ENCODE measurements at regions not wholly inside any gene's neighbourhood (a gene's known extent, or its start where the extent isn't known, plus 50 kb on each side); places are given as distances from the start of the nearest gene placed in this dataset.
"Not testable (repeated sequence)": the region's sequence is repeated elsewhere in the genome, so short reads cannot be mapped to it uniquely, and the experiment has no call there.

- in situ Hi-C loops (cut with HindIII; ENCODE audit: low sequenced_read_pairs) = no loop called here
These were observed 139.9 kb upstream of the NCOR2 start for GRCh38 chr12:124707316-124707715.

- in situ Hi-C loops (cut with HindIII; ENCODE audit: low sequenced_read_pairs) = no loop called here
These were observed 139.0 kb upstream of the NCOR2 start for GRCh38 chr12:124706363-124706762.

- in situ Hi-C loops (cut with HindIII; ENCODE audit: low sequenced_read_pairs) = no loop called here
These were observed 138.2 kb upstream of the NCOR2 start for GRCh38 chr12:124705545-124706138.

GRCh38 chr12:124704619-124705018, 137.2 kb upstream of the NCOR2 start:
- in situ Hi-C loops (cut with HindIII; ENCODE audit: low sequenced_read_pairs) = no loop called here

- in situ Hi-C loops (cut with HindIII; ENCODE audit: low sequenced_read_pairs) = no loop called here
These were observed 136.4 kb upstream of the NCOR2 start for GRCh38 chr12:124703856-124704255.

GRCh38 chr12:124702736-124703135, 135.3 kb upstream of the NCOR2 start:
- in situ Hi-C loops (cut with HindIII; ENCODE audit: low sequenced_read_pairs) = no loop called here

GRCh38 chr12:124700810-124701592, 133.6 kb upstream of the NCOR2 start:
- in situ Hi-C loops (cut with HindIII; ENCODE audit: low sequenced_read_pairs) = no loop called here

GRCh38 chr12:124699909-124700308, 132.5 kb upstream of the NCOR2 start:
- in situ Hi-C loops (cut with HindIII; ENCODE audit: low sequenced_read_pairs) = no loop called here

- in situ Hi-C loops (cut with HindIII; ENCODE audit: low sequenced_read_pairs) = no loop called here
These were observed 131.5 kb upstream of the NCOR2 start for GRCh38 chr12:124698998-124699305.

GRCh38 chr12:124698211-124698997, 131.0 kb upstream of the NCOR2 start:
- in situ Hi-C loops (cut with HindIII; ENCODE audit: low sequenced_read_pairs) = no loop called here

- in situ Hi-C loops (cut with HindIII; ENCODE audit: low sequenced_read_pairs) = not testable (repeated sequence)
These were observed 130.3 kb upstream of the NCOR2 start for GRCh38 chr12:124697722-124698121.

- in situ Hi-C loops (cut with HindIII; ENCODE audit: low sequenced_read_pairs) = no loop called here
These were observed 129.5 kb upstream of the NCOR2 start for GRCh38 chr12:124696693-124697476.

GRCh38 chr12:124695861-124696260, 128.4 kb upstream of the NCOR2 start:
- in situ Hi-C loops (cut with HindIII; ENCODE audit: low sequenced_read_pairs) = no loop called here

- in situ Hi-C loops (cut with HindIII; ENCODE audit: low sequenced_read_pairs) = no loop called here
These were observed 127.6 kb upstream of the NCOR2 start for GRCh38 chr12:124694846-124695497.

- in situ Hi-C loops (cut with HindIII; ENCODE audit: low sequenced_read_pairs) = no loop called here
These were observed 126.8 kb upstream of the NCOR2 start for GRCh38 chr12:124694250-124694649.

GRCh38 chr12:124693111-124693723, 125.8 kb upstream of the NCOR2 start:
- in situ Hi-C loops (cut with HindIII; ENCODE audit: low sequenced_read_pairs) = no loop called here

GRCh38 chr12:124692443-124692842, 125.0 kb upstream of the NCOR2 start:
- in situ Hi-C loops (cut with HindIII; ENCODE audit: low sequenced_read_pairs) = no loop called here

- in situ Hi-C loops (cut with HindIII; ENCODE audit: low sequenced_read_pairs) = no loop called here
These were observed 124.0 kb upstream of the NCOR2 start for GRCh38 chr12:124691429-124691828.

GRCh38 chr12:124689631-124690030, 122.2 kb upstream of the NCOR2 start:
- in situ Hi-C loops (cut with HindIII; ENCODE audit: low sequenced_read_pairs) = loop anchor here (10.0 kb wide), 1 partner anchor 45 kb away; no protein-coding TSS in a partner anchor

GRCh38 chr12:124688356-124688992, 121.1 kb upstream of the NCOR2 start:
- in situ Hi-C loops (cut with HindIII; ENCODE audit: low sequenced_read_pairs) = loop anchor here (10.0 kb wide), 1 partner anchor 46 kb away; no protein-coding TSS in a partner anchor
